ENCODE measurements at regions not wholly inside any gene's neighbourhood (a gene's known extent, or its start where the extent isn't known, plus 50 kb on each side); places are given as distances from the start of the nearest gene placed in this dataset.

DNA sequence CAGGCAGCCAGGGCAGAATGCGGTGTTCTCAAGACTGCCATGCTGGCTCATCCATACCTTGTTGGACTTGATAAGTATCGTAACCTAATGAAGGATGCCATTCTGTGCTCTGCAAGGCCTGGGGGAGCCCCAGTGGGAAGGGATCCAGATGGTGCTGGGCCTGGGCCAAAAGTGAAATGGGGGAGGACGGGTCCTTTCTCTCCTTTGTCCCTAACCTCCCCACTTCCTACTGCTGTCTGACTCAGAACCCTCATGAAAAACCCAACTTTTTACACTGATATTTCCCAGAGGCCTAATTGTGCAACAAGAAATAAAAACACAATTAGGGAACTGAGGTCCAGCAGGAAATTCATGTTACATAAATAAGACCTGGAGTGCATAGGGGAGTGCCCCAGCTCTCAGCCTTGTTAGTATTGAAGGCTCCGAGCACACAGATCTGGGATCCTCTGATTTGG, 193.7 kb upstream of the SVIL start:
- Histone ChIP-seq H3K27ac (peak overlapping the region in 2 of 12 donors; percentile 56 to 73), H3K9me3 (peaks cover 0 to 14% (median 0%) of the 10 kb centered on the region in 12 donors), H3K4me3 (no peak overlapping the region), H3K4me1 (peaks cover 0 to 16% (median 0%) of the 10 kb centered on the region in 12 donors), H3K36me3 (no peaks in the 10 kb centered on the region), H3K27me3 (no peaks in the 10 kb centered on the region)
- ATAC-seq (no peak), DNase-seq (no peak)
- WGBS, 4 donors: 58 to 84% (median 75%) methylated on average over 4 of the region's 4 CpGs
- intact Hi-C loops (cut with DNase I): no loop called here
- TF ChIP-seq POLR2A (IDR thresholded peaks at IDR 0.05): no peak
- TF ChIP-seq, protein P1, sequence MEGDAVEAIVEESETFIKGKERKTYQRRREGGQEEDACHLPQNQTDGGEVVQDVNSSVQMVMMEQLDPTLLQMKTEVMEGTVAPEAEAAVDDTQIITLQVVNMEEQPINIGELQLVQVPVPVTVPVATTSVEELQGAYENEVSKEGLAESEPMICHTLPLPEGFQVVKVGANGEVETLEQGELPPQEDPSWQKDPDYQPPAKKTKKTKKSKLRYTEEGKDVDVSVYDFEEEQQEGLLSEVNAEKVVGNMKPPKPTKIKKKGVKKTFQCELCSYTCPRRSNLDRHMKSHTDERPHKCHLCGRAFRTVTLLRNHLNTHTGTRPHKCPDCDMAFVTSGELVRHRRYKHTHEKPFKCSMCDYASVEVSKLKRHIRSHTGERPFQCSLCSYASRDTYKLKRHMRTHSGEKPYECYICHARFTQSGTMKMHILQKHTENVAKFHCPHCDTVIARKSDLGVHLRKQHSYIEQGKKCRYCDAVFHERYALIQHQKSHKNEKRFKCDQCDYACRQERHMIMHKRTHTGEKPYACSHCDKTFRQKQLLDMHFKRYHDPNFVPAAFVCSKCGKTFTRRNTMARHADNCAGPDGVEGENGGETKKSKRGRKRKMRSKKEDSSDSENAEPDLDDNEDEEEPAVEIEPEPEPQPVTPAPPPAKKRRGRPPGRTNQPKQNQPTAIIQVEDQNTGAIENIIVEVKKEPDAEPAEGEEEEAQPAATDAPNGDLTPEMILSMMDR (IDR thresholded peaks at IDR 0.05): no peak

DNA sequence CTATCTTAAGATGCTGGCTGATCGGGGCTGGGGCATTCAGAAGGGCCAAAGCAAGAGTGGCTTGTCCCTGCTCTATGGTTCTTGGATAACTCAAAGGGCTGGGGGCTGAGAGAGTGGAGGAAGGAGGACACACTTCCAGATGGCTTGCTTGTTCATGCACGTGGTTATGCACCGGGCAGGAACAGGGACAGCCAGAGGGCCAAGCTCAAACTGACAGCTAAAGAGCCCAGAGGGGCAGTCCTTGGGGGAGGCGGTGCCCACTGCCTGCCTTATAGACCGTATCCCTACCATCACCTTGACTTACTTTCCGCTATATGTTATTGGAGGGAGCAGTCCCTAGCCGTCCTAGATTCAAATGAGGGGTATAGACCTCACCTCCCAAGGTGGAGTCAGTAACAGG, 192.7 kb upstream of the SVIL start:
- Histone ChIP-seq H3K4me3 (no peak overlapping the region), H3K4me1 (peaks cover 0 to 16% (median 0%) of the 10 kb centered on the region in 12 donors), H3K9me3 (peaks cover 0 to 14% (median 0%) of the 10 kb centered on the region in 12 donors), H3K36me3 (no peaks in the 10 kb centered on the region), H3K27me3 (no peaks in the 10 kb centered on the region), H3K27ac (peak overlapping the region in 1 of 12 donors; percentile 73)
- 86 to 94% (median 93%) methylated on average over 6 to 7 of the region's 7 CpGs for WGBS, 4 donors
- intact Hi-C loops (cut with DNase I): no loop called here
- no peak for ATAC-seq
- TF ChIP-seq, protein P1 (IDR thresholded peaks at IDR 0.05): no peak
- DNase-seq: no peak

DNA sequence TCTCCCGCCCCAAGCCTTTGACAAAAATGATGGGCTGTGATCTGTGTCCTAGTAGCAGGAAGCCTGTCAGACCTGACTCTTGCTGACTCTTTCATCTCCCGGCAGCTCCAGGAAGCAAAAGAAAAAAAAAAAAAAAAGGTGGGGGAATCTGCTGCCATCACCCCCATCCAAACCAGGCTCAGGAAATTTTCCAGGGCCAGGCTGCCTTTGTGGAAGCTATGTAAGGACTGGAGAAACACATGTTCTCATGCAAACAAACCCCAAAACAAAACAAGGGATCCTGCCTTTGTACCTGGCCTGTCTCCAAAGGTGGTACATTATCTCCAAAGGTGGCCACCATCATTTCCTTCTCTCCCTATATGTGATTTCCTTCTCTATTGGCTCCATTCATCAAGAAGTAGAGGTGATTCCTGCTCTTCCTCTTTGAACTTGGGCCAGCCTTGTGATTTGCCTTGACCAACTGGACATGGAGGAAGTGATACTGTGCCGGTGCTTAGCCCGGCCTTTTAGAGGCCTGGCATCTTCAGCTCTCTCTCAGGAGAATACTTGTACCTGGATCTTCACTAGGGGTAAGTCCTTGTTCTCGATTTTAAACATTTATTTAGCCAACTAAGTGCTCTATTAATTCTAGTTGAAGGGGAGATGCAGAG, 192.2 kb upstream of the SVIL start:
- DNase-seq (no peak), ATAC-seq (no peak)
- 61 to 75% (median 67%) methylated on average over 5 of the region's 5 CpGs for WGBS, 4 donors
- no peak overlapping the region for H3K4me3 ChIP-seq
- intact Hi-C loops (cut with DNase I): no loop called here
- H3K27ac ChIP-seq: peak overlapping the region in 1 of 12 donors; percentile 73
- H3K27me3 ChIP-seq: no peaks in the 10 kb centered on the region
- H3K9me3 ChIP-seq: peaks cover 0 to 14% (median 0%) of the 10 kb centered on the region in 12 donors
- no peaks in the 10 kb centered on the region for H3K36me3 ChIP-seq
- peaks cover 0 to 16% (median 0%) of the 10 kb centered on the region in 12 donors for H3K4me1 ChIP-seq
- TF ChIP-seq POLR2A (IDR thresholded peaks at IDR 0.05): no peak
- TF ChIP-seq, protein P1 (IDR thresholded peaks at IDR 0.05): no peak

DNA sequence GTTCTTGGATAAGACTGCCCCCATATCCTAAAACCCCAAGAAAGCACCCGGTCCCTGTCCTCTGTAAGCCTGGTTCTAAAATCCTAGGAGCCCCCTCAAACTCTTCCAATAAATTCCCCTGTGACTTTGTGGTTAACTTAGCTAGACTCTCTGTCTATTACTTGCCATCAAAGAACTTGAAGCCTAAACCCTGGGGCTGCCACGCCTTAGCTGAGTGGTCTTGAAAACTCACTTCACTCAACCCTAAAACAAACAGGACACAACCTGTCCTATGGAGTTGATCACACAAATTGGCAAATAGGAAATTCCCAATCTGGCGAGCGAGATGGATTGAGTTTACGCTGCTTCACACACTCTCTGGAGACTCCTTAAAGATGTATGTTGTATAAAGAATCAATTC, 191.4 kb upstream of the SVIL start:
- intact Hi-C loops (cut with DNase I): no loop called here
- no peak overlapping the region for H3K4me3 ChIP-seq
- H3K27me3 ChIP-seq: no peaks in the 10 kb centered on the region
- H3K9me3 ChIP-seq: peaks cover 0 to 14% (median 0%) of the 10 kb centered on the region in 12 donors
- ATAC-seq: no peak
- DNase-seq: no peak
- 82 to 95% (median 91%) methylated on average over 5 of the region's 5 CpGs for WGBS, 4 donors
- H3K36me3 ChIP-seq: no peaks in the 10 kb centered on the region
- peak overlapping the region in 1 of 12 donors; percentile 28 for H3K27ac ChIP-seq
- TF ChIP-seq, protein P1 (IDR thresholded peaks at IDR 0.05): no peak
- TF ChIP-seq POLR2A (IDR thresholded peaks at IDR 0.05): no peak
- peaks cover 0 to 16% (median 0%) of the 10 kb centered on the region in 12 donors for H3K4me1 ChIP-seq
